HUDEP-2 (cell line): ENCODE measurements at regions not wholly inside any gene's neighbourhood (a gene's known extent, or its start where the extent isn't known, plus 50 kb on each side); places are given as distances from the start of the nearest gene placed in this dataset.
"Not testable (repeated sequence)": the region's sequence is repeated elsewhere in the genome, so short reads cannot be mapped to it uniquely, and the experiment has no call there.

Experiments
- DNase-seq, 76 experiments: peaks; one replicate each; lab custom pipeline; 2025; ENCODE audit not compliant: unreplicated experiment in 76 of 76; lab: John Stamatoyannopoulos, UW

DNA sequence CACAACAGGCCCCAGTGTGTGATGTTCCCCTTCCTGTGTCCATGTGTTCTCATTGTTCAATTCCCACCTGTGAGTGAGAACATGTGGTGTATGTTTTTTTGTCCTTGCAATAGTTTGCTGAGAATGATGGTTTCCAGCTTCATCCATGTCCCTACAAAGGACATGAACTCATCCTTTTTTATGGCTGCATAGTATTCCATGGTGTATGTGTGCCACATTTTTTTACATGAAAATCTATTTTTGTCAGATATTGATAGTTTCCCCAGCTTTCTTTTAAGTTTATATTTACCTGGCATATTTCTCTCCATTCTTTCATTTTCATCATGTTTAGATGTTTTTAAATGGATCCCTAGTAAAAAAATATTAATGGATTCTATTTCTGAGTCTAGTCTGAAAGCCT, 264.2 kb upstream of the UGT8 start:
- not testable (repeated sequence) for DNase-seq

DNA sequence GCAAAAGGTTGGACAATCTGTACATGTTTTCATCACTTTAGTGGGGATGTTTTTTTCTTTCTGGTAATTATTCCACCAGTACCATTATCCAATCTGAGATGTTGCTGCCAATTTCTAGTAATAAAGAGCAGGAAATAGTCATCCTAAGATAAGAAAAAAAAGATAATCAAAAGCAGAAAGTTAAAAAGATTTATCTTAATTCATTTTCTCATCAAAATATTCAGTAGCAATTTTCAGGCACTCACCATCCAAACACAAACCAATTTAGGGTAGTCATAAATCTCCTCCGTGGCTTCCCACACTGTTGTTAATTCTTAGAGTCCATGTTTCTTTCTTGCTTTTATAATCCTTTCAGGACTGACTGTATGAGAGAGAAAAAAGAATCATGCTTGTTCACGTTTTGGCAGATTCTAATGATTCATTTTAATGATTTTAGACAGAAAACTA, 263.7 kb upstream of the UGT8 start:
- DNase-seq = no peak

DNA sequence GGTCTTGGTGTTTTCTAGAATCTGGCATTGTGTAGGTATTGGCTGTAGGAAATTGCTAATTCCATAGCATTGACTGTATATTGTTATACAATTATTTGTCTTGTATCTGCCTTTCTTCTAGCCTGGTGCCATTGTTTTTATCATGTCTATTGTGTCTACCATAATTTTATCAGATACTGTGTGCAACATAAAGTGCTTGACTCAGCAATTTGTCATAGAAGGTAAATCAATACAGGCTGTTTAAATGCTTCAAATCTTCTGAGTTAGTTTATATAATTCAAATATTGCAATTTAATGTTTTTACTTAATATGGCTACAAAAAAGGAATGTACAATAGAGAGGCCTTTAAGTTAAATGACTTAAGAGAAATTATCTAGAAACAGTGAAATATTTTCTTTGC, 263.3 kb upstream of the UGT8 start:
- DNase-seq = no peak

DNA sequence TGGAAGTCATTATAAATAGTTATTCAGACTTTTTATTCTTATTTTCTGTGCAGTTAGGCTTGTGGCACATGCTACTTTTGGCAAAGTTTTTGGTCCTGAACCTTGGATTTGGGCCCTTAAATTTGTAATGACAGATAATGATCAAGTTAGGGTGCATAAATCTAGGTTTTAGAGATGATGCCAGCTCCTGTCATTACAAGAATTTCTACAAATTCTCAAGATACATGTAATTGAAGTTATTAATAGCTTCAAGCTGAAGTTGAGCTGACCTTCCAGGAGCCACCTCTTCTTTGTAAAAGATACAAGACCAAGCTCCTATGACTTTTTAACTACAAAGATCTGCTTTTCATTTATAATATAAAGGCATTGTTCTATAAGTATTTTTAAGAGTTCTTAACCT, 255.6 kb upstream of the UGT8 start:
- no peak for DNase-seq

DNA sequence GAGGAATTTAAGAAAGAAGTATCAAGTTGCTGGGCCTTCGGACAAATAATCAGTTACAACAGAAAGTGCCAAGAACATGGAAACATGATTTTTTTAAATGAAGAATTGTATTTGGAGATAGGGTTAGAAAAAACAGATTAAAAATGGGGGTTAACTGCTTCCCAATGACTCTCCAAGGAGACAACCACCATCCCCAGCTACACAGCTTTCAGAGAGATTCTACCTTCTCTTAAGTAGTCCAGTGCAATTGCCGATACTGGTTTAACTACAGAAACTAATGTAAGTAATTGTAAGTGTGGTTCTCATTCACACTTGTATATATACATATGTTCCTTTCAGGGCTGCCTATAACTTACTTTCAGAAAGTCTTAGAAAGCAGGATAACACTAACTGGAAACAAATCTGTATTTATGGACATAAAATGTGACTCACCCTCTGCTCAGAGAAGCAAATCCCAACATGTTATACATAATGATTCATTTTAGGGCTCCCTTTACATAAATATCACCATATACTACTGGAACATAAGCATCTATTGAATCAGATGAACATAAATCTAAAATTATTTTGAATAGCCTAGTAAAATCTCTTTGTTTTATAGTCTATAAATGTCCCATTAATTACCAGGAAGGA, 248.9 kb upstream of the UGT8 start:
- DNase-seq = no peak

- no peak for DNase-seq
Observed at GRCh38 chr4:114358901-114359300, 239.7 kb upstream of the UGT8 start.

DNA sequence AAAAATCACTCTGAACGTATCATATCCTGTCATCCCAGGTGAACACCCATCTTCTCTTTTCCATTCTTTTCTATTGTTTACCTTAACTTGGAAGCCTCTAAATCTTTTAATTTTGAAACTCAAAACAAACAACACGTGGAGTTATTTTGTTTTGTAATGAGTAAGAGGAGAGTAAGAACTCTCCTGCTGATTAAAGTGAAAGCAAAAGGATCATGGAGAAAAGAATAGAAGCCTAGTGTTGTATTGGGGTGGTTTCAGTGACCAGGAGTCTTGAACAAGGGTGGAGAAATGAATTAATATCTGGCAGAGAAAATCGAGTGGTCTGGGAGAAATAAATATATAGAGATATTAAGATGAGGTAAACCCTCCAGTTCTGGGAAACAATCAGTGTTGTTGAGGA, 237.4 kb upstream of the UGT8 start:
- no peak for DNase-seq

DNA sequence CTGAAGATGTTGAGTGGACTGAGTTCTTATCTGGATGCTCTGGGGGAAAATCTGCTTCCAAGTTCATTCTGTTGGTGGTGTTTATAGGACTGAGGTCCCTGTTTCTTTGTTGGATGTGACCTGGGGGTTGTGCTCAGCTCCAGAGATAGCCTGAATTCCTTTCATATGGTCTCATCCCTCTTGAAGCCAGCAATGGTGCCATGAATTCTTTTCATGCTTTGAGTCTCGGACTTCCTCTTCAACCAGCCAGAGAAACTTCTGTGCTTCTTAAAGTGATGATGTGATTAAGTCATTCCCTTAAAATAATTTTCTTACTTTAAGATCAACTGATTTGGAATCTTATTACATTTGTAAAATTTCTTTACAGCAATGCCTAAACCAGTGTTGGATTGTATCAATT, 233.8 kb upstream of the UGT8 start:
- no peak for DNase-seq

- no peak for DNase-seq
Observed at GRCh38 chr4:114365591-114365990, 233.0 kb upstream of the UGT8 start.

- DNase-seq = no peak
Observed at GRCh38 chr4:114366368-114366767, 232.2 kb upstream of the UGT8 start.

GRCh38 chr4:114368751-114369150, 229.9 kb upstream of the UGT8 start:
- no peak for DNase-seq

DNA sequence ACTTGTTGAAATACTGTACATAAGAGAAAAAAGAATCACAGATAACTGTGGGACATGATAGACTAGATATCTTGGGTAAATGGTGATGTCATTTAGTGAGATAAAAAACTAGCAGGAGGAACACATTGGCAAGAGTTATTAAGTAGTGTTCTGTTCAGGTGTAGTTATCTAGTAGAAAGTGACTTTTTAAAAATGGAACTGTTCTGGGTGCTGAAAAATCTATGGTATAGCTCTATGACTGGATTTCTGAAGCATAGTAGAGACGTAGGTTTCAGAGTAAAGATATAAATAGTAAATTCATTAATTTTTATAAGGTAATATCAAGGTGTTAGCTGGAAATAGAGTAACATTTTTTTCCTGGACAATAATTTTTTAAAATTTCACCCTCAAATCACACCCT, 225.1 kb upstream of the UGT8 start:
- DNase-seq = no peak

- no peak for DNase-seq
Observed at GRCh38 chr4:114378305-114378903, 220.2 kb upstream of the UGT8 start.

- no peak for DNase-seq
Observed at GRCh38 chr4:114383067-114383466, 215.5 kb upstream of the UGT8 start.

DNA sequence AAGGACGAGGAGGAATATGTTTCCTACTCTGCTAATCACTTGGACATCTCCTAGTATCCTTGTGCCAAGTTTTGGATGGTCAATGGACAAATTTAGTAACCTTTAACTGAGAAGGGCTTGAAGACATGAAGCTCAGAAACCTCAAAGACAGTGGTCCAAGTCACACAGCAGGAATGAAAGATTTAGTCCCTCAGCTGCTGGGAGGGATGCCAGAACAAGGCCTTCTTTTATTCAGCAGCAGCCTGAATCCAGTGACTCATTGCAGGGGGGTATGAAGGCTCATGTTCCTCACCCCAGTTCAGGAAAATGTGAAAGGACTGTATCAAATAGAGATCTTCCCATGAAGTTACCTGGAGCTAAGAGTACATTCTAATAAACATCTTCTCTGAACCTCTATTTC, 214.9 kb upstream of the UGT8 start:
- DNase-seq = no peak

- peak in 1 of 76 experiments; percentile 0 for DNase-seq
Observed at GRCh38 chr4:114384629-114385028, 214.0 kb upstream of the UGT8 start.

DNA sequence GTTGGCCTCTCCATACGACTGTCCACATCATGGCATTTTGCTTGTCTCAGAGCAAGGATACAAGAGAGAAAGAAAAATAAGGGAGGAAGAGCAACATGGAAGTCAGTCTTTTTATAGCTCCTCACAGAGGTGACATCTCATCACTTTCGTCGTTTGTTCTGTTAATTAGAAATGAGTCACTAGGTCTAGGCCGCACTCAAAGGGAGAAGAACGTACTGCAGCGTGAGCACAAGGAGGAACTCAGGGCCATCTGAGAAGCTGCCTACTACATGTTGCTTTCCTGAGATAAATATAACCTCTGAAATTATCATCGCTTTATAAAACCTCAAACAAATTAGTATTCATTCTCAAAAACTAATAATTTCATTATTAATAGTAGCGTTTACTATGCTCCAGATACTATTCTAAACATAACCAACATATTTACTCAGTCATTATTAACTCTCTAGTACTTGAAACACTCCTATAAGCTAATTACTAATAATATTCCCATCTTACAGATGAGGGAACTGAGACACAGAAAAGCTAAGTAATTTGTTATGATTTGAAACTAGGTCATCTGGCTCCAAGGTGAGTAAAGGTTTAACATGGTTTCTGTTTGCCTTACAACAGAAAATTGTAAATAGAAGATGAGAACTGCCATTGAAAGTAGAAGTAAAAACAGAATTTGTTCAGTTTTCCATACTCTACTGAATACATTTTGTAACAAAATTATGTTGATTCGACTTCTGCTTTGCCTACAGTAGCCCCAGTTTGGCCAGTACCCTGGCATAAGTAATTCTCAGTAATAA, 213.2 kb upstream of the UGT8 start:
- no peak for DNase-seq

DNA sequence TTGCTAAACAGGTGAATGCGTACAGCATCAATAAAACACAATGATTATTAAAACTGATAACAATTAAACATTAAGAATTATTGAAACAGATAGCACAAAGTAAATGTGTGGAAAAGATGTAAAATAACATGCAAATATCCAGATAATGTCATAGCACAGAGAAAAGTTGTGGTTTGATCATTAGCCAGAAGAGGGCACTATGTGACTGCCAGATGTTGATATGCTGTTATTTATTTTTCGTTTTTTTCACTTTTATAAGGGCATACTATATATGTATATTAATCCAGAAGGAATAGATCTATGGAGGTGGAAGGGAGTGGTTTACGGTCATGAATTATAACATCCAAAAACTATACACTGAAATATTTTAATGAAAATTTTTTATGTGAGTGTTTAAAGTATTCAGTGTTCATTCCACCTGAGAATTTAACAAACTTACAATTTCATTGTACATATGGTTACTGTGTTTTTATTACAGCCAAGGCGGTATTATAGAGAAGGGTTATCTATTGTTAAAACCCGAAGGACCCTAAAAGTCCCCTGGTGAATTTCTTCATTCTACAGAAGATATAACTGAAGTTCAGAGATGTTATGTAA, 211.9 kb upstream of the UGT8 start:
- DNase-seq = peak in 7 of 76 experiments; percentile 1 to 13 (median 3)

DNA sequence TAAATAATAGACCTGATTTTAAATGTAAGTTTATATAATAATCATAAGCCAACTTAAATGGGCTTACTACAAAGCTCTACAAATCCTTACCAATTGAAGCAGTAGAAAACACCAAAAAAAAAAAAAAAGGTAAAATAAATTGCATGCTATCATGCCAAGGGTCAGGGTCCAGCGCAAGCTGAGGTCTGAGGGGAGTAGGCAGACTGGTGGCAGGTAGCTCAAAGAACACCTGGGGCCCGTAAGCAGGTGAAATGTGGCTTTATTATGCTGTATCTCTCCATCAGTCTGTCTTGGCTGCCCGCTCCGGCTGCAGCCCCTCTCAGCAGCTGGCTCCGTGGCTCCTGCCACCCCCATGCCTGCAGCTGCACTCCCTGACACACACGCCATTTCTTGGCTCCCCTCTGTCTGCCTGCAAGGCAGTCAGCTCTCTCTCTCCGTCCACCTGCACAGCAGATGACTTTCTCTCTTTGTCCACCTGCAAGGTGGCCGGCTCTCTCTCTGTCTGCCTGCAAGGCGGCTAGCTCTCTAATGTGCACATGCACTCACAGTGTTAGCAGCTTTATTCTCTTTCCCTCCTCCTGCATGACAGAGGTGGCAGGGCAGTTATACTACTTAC, 209.4 kb upstream of the UGT8 start:
- no peak for DNase-seq

DNA sequence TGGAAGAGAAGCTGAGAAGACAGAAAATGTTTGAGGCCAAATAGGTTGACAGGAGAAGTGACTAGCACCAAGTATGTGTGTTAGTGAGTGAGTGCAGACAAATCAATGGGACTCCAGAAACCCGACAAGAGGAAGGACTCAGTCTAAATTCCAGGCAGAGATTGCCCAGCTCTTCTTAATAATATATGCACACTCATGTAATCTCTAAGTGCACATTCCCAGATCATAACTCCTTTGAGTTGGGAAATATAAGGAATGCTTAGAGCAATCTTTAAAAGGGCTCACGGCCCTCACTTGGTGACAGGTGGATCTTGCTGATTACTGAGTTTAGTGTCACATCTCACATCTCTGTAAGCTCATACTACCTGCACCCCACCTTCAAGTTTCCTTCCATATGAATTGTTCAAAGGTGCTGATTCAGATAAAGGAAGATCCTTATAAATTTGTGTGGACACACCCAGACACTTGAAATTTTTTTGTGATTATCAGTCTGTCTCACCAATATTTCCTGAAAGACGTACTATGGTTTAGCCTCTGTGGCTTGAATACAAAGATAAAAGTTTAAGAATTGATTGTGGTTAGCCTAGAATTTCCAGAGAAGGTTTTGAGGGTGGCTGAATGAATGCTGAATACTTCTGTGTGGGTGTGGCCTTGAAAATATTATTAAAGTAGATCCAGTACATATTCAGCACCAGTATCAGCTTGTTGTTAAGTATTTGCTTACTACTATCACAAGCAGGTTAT, 205.1 kb upstream of the UGT8 start:
- no peak for DNase-seq
